OCI-LY1 (cell line): ENCODE measurements at regions not wholly inside any gene's neighbourhood (a gene's known extent, or its start where the extent isn't known, plus 50 kb on each side); places are given as distances from the start of the nearest gene placed in this dataset.

ENCODE experiments used
- H2AFZ ChIP-seq: fragments of 200-600 bp; sonication (generic), shearing (Covaris generic); 2 replicates; pipeline ENCODE4 v1.6.0; 2014; ENCODE audit warnings: antibody characterized with exemption, mild to moderate bottlenecking, low read length
- H3F3A ChIP-seq: fragments of 200-600 bp; sonication (generic), shearing (Covaris generic); 2 replicates; pipeline ENCODE4 v1.6.0; 2014; ENCODE audit warnings: mild to moderate bottlenecking, antibody characterized with exemption, low read length, moderate library complexity; ENCODE audit not compliant: insufficient read depth
- H3K27ac ChIP-seq: fragments of 200-600 bp; sonication (generic); 2 replicates; pipeline ENCODE4 v1.5.1; 2014; ENCODE audit warnings: low read length, mixed run types, mild to moderate bottlenecking, low read depth; ENCODE audit not compliant: poor library complexity, severe bottlenecking
- H3K27me3 ChIP-seq: fragments of 200-600 bp; sonication (generic); 2 replicates; pipeline ENCODE4 v1.6.0; 2014; ENCODE audit warnings: antibody characterized with exemption, mild to moderate bottlenecking, low read length, moderate library complexity; ENCODE audit not compliant: insufficient read depth
- H3K36me3 ChIP-seq: fragments of 200-600 bp; sonication (generic); 2 replicates; pipeline ENCODE4 v1.6.1; 2014; ENCODE audit warnings: mild to moderate bottlenecking, antibody characterized with exemption, low read length, moderate library complexity, mixed read lengths; ENCODE audit not compliant: insufficient read depth
- H3K4me1 ChIP-seq: fragments of 200-600 bp; sonication (generic); 2 replicates; pipeline ENCODE4 v1.5.1; 2014; ENCODE audit warnings: mild to moderate bottlenecking, low read length, moderate library complexity; ENCODE audit not compliant: insufficient read depth, severe bottlenecking
- H3K4me2 ChIP-seq: fragments of 200-600 bp; sonication (generic), shearing (Covaris generic); 2 replicates; pipeline ENCODE4 v1.6.1; 2014; ENCODE audit warnings: low read length
- H3K4me3 ChIP-seq: fragments of 200-600 bp; sonication (generic); 2 replicates; pipeline ENCODE4 v1.5.1; 2014; ENCODE audit warnings: low read length, low read depth, mild to moderate bottlenecking, mixed read lengths; ENCODE audit not compliant: poor library complexity, severe bottlenecking
- H3K79me2 ChIP-seq: fragments of 200-600 bp; shearing (Covaris generic); 2 replicates; pipeline ENCODE4 v1.6.1; 2016; ENCODE audit warnings: mixed run types, low read length, mixed read lengths; ENCODE audit not compliant: insufficient read depth
- H3K9ac ChIP-seq: fragments of 200-600 bp; sonication (generic), shearing (Covaris generic); 2 replicates; pipeline ENCODE4 v1.6.1; 2014; ENCODE audit warnings: mild to moderate bottlenecking, low read length, mixed read lengths
- H3K9me2 ChIP-seq: fragments of 200-600 bp; sonication (generic), shearing (Covaris generic); 2 replicates; pipeline ENCODE4 v1.6.1; 2014; ENCODE audit warnings: low read depth, mild to moderate bottlenecking, low read length, mixed read lengths
- H3K9me3 ChIP-seq: fragments of 200-600 bp; shearing (Covaris generic); 2 replicates; pipeline ENCODE4 v1.6.1; 2014; ENCODE audit warnings: low read length, mixed read lengths
- H4K20me1 ChIP-seq: fragments of 200-600 bp; sonication (generic), shearing (Covaris generic); 2 replicates; pipeline ENCODE4 v1.6.0; 2016; ENCODE audit warnings: mild to moderate bottlenecking, low read length; ENCODE audit not compliant: insufficient read depth
- CTCF ChIP-seq: fragments of 200-600 bp; sonication (generic), shearing (Covaris generic); IDR thresholded peaks from 2 replicates; pipeline ENCODE4 v1.5.1; 2017; ENCODE audit warnings: mild to moderate bottlenecking, antibody characterized with exemption, low read length, moderate library complexity, mixed read lengths
- EZH2 ChIP-seq: fragments of 200-600 bp; sonication (generic), shearing (Covaris generic); IDR thresholded peaks from 2 replicates; pipeline ENCODE4 v1.8.0; 2017; ENCODE audit warnings: borderline replicate concordance, mixed run types, mild to moderate bottlenecking, antibody characterized with exemption, low read length, moderate library complexity, mixed read lengths

DNA sequence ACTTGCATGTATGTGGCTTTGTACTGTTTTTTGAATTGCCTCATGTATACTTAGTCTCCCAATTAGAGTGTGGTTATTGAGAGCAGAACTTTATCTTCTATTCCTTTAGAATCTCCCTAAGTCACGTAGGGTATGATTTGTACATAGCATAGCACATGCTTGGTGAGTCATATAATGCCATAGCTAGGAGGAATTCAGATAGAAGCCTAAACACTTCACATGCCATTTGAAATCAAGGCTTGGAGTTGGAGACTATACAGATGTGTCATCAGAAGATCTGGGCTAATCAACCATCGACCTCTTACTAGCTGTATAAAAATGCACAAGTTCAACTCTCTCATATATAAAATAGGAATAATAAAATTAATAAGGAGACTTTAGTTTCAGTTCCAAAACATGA is 222.6 kb upstream of the ST6GAL2 start:
- H3K4me3 ChIP-seq = no peak overlapping the region
- no peaks in the 10 kb centered on the region for H4K20me1 ChIP-seq
- H3K9me3 ChIP-seq = no peaks in the 10 kb centered on the region
- no peaks in the 10 kb centered on the region for H3K27me3 ChIP-seq
- no peaks in the 10 kb centered on the region for H3F3A ChIP-seq
- no peak overlapping the region for H3K9ac ChIP-seq
- H3K36me3 ChIP-seq = no peaks in the 10 kb centered on the region
- no peaks in the 10 kb centered on the region for H3K9me2 ChIP-seq
- no peaks in the 10 kb centered on the region for H3K4me1 ChIP-seq
- H3K79me2 ChIP-seq = no peaks in the 10 kb centered on the region
- no peak overlapping the region for H3K4me2 ChIP-seq
- no peak overlapping the region for H3K27ac ChIP-seq
- TF ChIP-seq EZH2 (no peak), CTCF (no peak)
- no peak overlapping the region for H2AFZ ChIP-seq

DNA sequence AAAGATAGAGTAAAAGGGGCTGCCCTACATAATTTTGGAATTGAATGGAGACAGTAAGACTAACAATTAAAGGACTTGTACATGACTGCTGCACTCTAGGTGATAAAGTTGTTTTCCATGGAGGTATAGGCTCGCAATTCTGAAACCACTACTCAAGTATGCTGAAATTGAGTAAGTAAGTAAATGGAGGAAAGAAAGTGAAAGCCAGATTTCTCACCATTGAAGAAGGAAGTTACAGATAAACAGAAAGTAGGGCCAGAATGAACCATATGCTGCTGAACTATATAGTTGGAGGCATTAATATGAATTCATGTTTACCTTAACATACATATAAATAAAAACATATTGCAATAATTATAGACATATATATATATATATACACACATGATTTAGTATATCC is 225.7 kb upstream of the ST6GAL2 start:
- Histone ChIP-seq H3F3A (no peaks in the 10 kb centered on the region), H2AFZ (no peak overlapping the region), H3K79me2 (no peaks in the 10 kb centered on the region), H3K9ac (no peak overlapping the region), H3K36me3 (no peaks in the 10 kb centered on the region), H3K4me3 (no peak overlapping the region), H3K9me2 (no peaks in the 10 kb centered on the region), H3K4me2 (no peak overlapping the region), H4K20me1 (no peaks in the 10 kb centered on the region), H3K4me1 (no peaks in the 10 kb centered on the region), H3K27ac (no peak overlapping the region), H3K27me3 (no peaks in the 10 kb centered on the region), H3K9me3 (no peaks in the 10 kb centered on the region)
- TF ChIP-seq EZH2 (no peak), CTCF (no peak)

DNA sequence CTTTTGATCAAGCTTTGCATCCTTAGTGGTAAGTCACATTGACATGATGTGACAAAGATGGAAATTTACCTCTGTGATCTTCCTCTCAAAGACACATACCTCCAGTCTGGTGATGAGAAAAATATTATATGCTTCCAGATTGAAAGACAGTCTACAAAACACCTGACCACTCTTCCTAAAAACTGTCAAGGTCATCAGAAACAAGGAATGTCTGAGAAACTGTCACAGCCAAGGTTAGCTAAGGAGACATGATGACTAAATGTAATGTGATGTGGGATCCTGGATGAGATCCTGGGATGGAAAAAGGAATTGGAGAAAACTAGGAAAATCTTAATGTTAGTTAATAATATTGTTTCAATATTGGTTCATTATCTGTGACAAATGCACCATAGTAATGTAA is 226.6 kb upstream of the ST6GAL2 start:
- no peaks in the 10 kb centered on the region for H3K36me3 ChIP-seq
- H3K9ac ChIP-seq = no peak overlapping the region
- no peaks in the 10 kb centered on the region for H3F3A ChIP-seq
- no peaks in the 10 kb centered on the region for H3K27me3 ChIP-seq
- H3K27ac ChIP-seq = no peak overlapping the region
- H3K9me3 ChIP-seq = no peaks in the 10 kb centered on the region
- H3K9me2 ChIP-seq = no peaks in the 10 kb centered on the region
- no peaks in the 10 kb centered on the region for H4K20me1 ChIP-seq
- no peaks in the 10 kb centered on the region for H3K4me1 ChIP-seq
- no peak overlapping the region for H3K4me2 ChIP-seq
- H3K4me3 ChIP-seq = no peak overlapping the region
- H2AFZ ChIP-seq = no peak overlapping the region
- TF ChIP-seq EZH2 (no peak), CTCF (no peak)
- H3K79me2 ChIP-seq = no peaks in the 10 kb centered on the region
